ENCODE measurements at regions not wholly inside any gene's neighbourhood (a gene's known extent, or its start where the extent isn't known, plus 50 kb on each side); places are given as distances from the start of the nearest gene placed in this dataset.

DNA sequence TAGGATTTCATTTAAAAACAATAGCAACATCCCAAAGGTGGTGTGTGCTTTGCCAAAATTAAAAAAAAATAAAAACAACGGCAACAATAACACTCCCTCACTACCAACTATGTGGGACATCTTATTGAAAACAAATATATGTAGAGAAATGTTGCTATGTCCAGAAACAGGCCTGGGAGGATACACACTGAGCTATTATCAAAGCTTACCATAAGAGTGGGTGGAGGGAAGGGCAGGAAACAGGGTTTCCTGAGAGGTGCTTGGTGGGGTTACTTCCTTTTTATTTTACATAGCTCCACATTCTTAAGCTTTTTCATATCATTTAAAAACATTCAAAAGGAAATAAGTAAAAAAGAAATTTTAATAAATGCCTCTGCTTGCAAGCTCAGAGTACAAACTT is 150.0 kb upstream of the RIPOR2 start:
- Histone ChIP-seq H3K4me1 (replicated peaks; ENCODE audit: insufficient read depth) (no peaks in the 10 kb centered on the region), H3K27ac (no peak overlapping the region), H4K20me1 (ENCODE audit: insufficient read depth) (no peaks in the 10 kb centered on the region), H3F3A (ENCODE audit: insufficient read depth, low read depth) (no peaks in the 10 kb centered on the region), H3K9me2 (ENCODE audit: insufficient read depth) (no peaks in the 10 kb centered on the region), H2AFZ (no peak overlapping the region), H3K9me3 (ENCODE audit: insufficient read depth, low read depth) (no peaks in the 10 kb centered on the region; the same call in 1 of the 2 replicates), H3K79me2 (ENCODE audit: low read depth) (no peaks in the 10 kb centered on the region), H3K36me3 (ENCODE audit: low read depth) (no peaks in the 10 kb centered on the region), H3K27me3 (ENCODE audit: insufficient read depth, low read depth) (no peaks in the 10 kb centered on the region), H3K4me2 (no peak overlapping the region), H3K4me3 (no peak overlapping the region)
- no TSS peak for BruUV-seq (replicated peaks)
- intact Hi-C loops (cut with micrococcal nuclease; ENCODE audit: unreplicated experiment), result no loop called here
- no peak for DNase-seq
- ChIA-PET CTCF (interaction anchor here (0.7 kb wide), 1 partner anchor 22 kb away, joined by 3 read pairs; no protein-coding TSS in a partner anchor), POLR2A (ENCODE audit: unreplicated experiment) (no interaction called here)
- TF ChIP-seq, protein P1, sequence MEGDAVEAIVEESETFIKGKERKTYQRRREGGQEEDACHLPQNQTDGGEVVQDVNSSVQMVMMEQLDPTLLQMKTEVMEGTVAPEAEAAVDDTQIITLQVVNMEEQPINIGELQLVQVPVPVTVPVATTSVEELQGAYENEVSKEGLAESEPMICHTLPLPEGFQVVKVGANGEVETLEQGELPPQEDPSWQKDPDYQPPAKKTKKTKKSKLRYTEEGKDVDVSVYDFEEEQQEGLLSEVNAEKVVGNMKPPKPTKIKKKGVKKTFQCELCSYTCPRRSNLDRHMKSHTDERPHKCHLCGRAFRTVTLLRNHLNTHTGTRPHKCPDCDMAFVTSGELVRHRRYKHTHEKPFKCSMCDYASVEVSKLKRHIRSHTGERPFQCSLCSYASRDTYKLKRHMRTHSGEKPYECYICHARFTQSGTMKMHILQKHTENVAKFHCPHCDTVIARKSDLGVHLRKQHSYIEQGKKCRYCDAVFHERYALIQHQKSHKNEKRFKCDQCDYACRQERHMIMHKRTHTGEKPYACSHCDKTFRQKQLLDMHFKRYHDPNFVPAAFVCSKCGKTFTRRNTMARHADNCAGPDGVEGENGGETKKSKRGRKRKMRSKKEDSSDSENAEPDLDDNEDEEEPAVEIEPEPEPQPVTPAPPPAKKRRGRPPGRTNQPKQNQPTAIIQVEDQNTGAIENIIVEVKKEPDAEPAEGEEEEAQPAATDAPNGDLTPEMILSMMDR (conservative IDR thresholded peaks at IDR 0.05), result no peak
- no peak for TF ChIP-seq EZH2 (IDR thresholded peaks at IDR 0.05; ENCODE audit: low read depth)

DNA sequence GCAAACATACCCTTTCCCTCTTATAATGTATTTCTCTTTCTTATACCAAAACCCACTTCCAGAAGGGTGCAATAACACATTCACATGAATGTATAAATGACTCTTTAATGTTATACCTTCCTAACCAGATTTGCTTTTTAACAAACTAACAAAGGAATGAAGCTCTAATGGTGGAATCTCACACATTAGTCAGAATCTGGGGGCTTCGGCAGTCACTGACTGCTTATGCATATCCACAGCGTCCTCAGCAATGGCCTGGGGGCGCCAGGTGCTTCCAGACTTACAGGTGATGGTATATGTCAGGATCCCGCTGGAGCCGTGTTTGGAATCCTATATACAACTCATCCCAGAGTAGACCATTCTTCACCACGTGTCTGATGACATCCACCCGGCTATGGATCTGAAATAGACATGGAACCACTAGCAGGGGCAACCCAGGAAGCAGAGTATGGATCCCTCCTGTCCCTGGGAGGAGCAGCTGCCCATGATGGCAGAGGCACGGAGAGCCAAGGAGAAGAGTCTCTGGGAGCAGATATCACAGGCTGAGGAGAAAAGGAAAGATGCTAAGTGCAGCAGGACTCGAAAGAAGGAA is 150.8 kb upstream of the RIPOR2 start:
- Histone ChIP-seq H3K4me3 (no peak overlapping the region), H3K79me2 (ENCODE audit: low read depth) (no peaks in the 10 kb centered on the region), H3K27ac (no peak overlapping the region), H4K20me1 (ENCODE audit: insufficient read depth) (no peaks in the 10 kb centered on the region), H3K36me3 (ENCODE audit: low read depth) (no peaks in the 10 kb centered on the region), H3F3A (ENCODE audit: insufficient read depth, low read depth) (no peaks in the 10 kb centered on the region), H3K4me2 (no peak overlapping the region), H3K9me2 (ENCODE audit: insufficient read depth) (no peaks in the 10 kb centered on the region), H3K27me3 (ENCODE audit: insufficient read depth, low read depth) (no peaks in the 10 kb centered on the region), H2AFZ (no peak overlapping the region), H3K9me3 (ENCODE audit: insufficient read depth, low read depth) (no peaks in the 10 kb centered on the region; the same call in 1 of the 2 replicates), H3K4me1 (replicated peaks; ENCODE audit: insufficient read depth) (no peaks in the 10 kb centered on the region)
- ChIA-PET POLR2A (ENCODE audit: unreplicated experiment) (no interaction called here), CTCF (no interaction called here)
- TF ChIP-seq EZH2 (IDR thresholded peaks at IDR 0.05; ENCODE audit: low read depth), result no peak
- TF ChIP-seq, protein P1 (conservative IDR thresholded peaks at IDR 0.05), result no peak
- DNase-seq, result no peak
- no TSS peak for BruUV-seq (replicated peaks)
- intact Hi-C loops (cut with micrococcal nuclease; ENCODE audit: unreplicated experiment), result no loop called here

DNA sequence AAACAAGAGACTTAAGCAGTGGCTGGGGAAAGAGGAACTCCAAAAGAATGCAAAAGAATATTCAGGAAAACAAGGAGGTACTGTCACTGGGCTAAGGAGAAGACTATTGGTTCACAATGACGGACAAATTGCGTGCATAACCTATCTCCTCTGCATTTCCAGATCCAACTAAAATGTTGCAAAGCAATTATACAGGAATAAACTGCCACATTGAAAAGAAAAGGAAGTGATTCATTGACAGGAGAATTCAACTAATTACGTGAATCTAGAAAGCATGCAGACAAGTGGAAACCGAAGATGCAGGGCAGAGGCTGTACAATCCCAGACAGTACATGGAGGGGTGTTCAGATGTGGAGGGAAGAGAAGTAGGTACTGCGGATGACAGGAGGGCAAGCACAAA is 152.8 kb upstream of the RIPOR2 start:
- no peaks in the 10 kb centered on the region for H3K27me3 ChIP-seq (ENCODE audit: insufficient read depth, low read depth)
- H3K79me2 ChIP-seq (ENCODE audit: low read depth), result no peaks in the 10 kb centered on the region
- no peaks in the 10 kb centered on the region for H3K9me2 ChIP-seq (ENCODE audit: insufficient read depth)
- H4K20me1 ChIP-seq (ENCODE audit: insufficient read depth), result no peaks in the 10 kb centered on the region
- no peak overlapping the region for H3K4me3 ChIP-seq
- H2AFZ ChIP-seq, result no peak overlapping the region
- no peaks in the 10 kb centered on the region; the same call in 1 of the 2 replicates for H3K9me3 ChIP-seq (ENCODE audit: insufficient read depth, low read depth)
- H3K4me1 ChIP-seq (replicated peaks; ENCODE audit: insufficient read depth), result no peaks in the 10 kb centered on the region
- DNase-seq, result no peak
- POLR2A ChIA-PET (ENCODE audit: unreplicated experiment), result no interaction called here
- H3K36me3 ChIP-seq (ENCODE audit: low read depth), result no peaks in the 10 kb centered on the region
- no TSS peak for BruUV-seq (replicated peaks)
- no peak overlapping the region for H3K27ac ChIP-seq
- TF ChIP-seq, protein P1 (conservative IDR thresholded peaks at IDR 0.05), result no peak
- no peak for TF ChIP-seq EZH2 (IDR thresholded peaks at IDR 0.05; ENCODE audit: low read depth)
- CTCF ChIA-PET, result interaction anchor here (0.7 kb wide), 1 partner anchor 11 kb away, joined by 3 read pairs; no protein-coding TSS in a partner anchor
- H3F3A ChIP-seq (ENCODE audit: insufficient read depth, low read depth), result no peaks in the 10 kb centered on the region
- intact Hi-C loops (cut with micrococcal nuclease; ENCODE audit: unreplicated experiment), result no loop called here
- no peak overlapping the region for H3K4me2 ChIP-seq

All from PC-9 (cell line).